ENCODE measurements at regions not wholly inside any gene's neighbourhood (a gene's known extent, or its start where the extent isn't known, plus 50 kb on each side); places are given as distances from the start of the nearest gene placed in this dataset.

DNA sequence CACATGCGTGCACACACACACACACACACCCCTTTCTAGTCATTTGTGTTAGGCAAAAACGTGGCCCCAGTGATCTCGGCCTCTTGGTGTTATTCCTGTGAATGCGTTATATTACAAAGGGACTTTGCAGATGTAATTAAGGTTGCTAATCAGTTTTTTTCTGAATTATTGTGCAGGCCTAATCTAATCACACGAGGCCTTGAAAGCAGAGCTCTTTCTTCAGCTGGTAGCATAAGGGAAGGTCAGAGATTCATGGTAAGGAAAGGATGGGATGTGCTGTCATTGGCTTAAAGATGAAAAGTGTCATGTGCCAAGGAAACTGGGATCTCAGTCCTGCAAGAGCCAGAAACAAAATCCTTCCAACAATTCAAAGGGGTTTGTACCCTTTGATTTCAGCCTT is 113.4 kb upstream of the ELAC2 start:
- no peak for DNase-seq
- TF ChIP-seq, protein P1, sequence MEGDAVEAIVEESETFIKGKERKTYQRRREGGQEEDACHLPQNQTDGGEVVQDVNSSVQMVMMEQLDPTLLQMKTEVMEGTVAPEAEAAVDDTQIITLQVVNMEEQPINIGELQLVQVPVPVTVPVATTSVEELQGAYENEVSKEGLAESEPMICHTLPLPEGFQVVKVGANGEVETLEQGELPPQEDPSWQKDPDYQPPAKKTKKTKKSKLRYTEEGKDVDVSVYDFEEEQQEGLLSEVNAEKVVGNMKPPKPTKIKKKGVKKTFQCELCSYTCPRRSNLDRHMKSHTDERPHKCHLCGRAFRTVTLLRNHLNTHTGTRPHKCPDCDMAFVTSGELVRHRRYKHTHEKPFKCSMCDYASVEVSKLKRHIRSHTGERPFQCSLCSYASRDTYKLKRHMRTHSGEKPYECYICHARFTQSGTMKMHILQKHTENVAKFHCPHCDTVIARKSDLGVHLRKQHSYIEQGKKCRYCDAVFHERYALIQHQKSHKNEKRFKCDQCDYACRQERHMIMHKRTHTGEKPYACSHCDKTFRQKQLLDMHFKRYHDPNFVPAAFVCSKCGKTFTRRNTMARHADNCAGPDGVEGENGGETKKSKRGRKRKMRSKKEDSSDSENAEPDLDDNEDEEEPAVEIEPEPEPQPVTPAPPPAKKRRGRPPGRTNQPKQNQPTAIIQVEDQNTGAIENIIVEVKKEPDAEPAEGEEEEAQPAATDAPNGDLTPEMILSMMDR (IDR thresholded peaks at IDR 0.05), result no peak
- H3K4me1 Mint-ChIP-seq (ENCODE audit: low read depth), result no peaks in the 10 kb centered on the region
- H3K9me3 Mint-ChIP-seq, result no peaks in the 10 kb centered on the region
- peaks cover 23% of the 10 kb centered on the region for H3K27me3 Mint-ChIP-seq (ENCODE audit: insufficient read depth)
- H3K36me3 Mint-ChIP-seq (ENCODE audit: low read depth), result no peaks in the 10 kb centered on the region
- H3K27ac Mint-ChIP-seq, result no peak overlapping the region
- no peak overlapping the region for H3K4me3 Mint-ChIP-seq

- H3K4me1 Mint-ChIP-seq (ENCODE audit: low read depth), result no peaks in the 10 kb centered on the region
- H3K27ac Mint-ChIP-seq, result no peak overlapping the region
- TF ChIP-seq, protein P1 (IDR thresholded peaks at IDR 0.05), result no peak
- no peak for DNase-seq
- peaks cover 19% of the 10 kb centered on the region for H3K27me3 Mint-ChIP-seq (ENCODE audit: insufficient read depth)
- H3K9me3 Mint-ChIP-seq, result no peaks in the 10 kb centered on the region
- H3K36me3 Mint-ChIP-seq (ENCODE audit: low read depth), result no peaks in the 10 kb centered on the region
- no peak overlapping the region for H3K4me3 Mint-ChIP-seq
These were observed 111.5 kb upstream of the ELAC2 start for GRCh38 chr17:13129356-13129755.

- TF ChIP-seq, protein P1 (IDR thresholded peaks at IDR 0.05), result no peak
- H3K27ac Mint-ChIP-seq, result no peak overlapping the region
- no peaks in the 10 kb centered on the region for H3K9me3 Mint-ChIP-seq
- H3K4me1 Mint-ChIP-seq (ENCODE audit: low read depth), result no peaks in the 10 kb centered on the region
- no peaks in the 10 kb centered on the region for H3K36me3 Mint-ChIP-seq (ENCODE audit: low read depth)
- no peak for DNase-seq
- no peak overlapping the region for H3K4me3 Mint-ChIP-seq
- H3K27me3 Mint-ChIP-seq (ENCODE audit: insufficient read depth), result peaks cover 19% of the 10 kb centered on the region
These were observed 110.8 kb upstream of the ELAC2 start for GRCh38 chr17:13128676-13129075.

DNA sequence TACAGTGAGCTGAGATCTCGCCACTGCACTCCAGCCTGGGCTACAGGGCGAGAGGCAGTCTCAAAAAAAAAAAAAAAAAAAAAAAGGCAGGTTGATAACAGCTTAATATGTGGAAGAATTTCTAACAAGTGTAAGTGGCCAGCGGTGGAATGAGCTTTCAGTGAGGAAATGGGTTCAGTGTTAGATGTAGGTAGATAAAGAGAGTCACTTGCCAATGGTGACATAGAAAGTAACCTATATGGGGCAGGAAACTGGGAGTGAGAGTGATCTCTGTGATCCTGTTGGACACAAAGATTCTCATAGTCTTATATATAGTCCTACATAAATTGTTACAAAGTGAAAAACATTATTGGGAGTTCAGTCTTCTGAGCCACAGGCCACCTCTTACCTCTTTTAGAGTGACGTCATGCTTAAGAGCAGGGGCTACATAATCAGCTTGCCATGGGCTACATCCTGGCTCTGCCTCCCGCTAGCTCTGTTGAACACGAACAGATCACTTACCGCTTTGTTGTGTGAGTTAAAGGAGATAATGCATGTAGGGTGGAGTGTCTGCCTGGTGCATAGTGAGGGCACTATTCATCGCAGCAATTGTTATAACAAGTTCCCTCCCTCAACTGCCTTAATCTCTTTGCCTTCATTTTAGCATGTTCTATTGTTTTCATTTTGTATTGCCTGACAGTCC is 110.2 kb upstream of the ELAC2 start:
- Mint-ChIP-seq H3K27ac (no peak overlapping the region), H3K4me3 (no peak overlapping the region), H3K36me3 (ENCODE audit: low read depth) (no peaks in the 10 kb centered on the region), H3K27me3 (ENCODE audit: insufficient read depth) (peaks cover 13% of the 10 kb centered on the region), H3K4me1 (ENCODE audit: low read depth) (no peaks in the 10 kb centered on the region), H3K9me3 (no peaks in the 10 kb centered on the region)
- DNase-seq, result no peak
- TF ChIP-seq, protein P1 (IDR thresholded peaks at IDR 0.05), result no peak

DNA sequence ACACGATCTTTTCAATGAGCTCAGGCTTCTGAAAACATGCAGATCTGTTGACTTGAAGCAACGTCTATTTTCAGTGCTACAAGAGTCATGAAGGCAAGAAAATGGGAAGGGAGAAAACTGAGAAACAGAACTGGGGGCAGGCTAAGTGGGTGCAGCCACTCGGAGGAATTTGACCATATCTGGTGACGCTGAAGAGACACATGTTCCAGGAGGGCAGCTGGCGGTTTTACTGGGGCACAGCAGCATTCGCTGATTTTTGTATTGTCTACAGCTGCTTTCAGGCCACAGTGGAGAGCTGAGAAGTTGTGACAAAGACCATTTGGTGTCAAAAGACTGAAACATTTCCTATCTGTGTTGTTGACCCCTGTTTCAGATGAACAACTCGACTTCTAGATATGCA is 103.0 kb upstream of the ELAC2 start:
- no peak for DNase-seq
- TF ChIP-seq, protein P1 (IDR thresholded peaks at IDR 0.05), result no peak
- H3K9me3 Mint-ChIP-seq, result no peaks in the 10 kb centered on the region
- no peaks in the 10 kb centered on the region for H3K36me3 Mint-ChIP-seq (ENCODE audit: low read depth)
- no peaks in the 10 kb centered on the region for H3K4me1 Mint-ChIP-seq (ENCODE audit: low read depth)
- H3K27me3 Mint-ChIP-seq (ENCODE audit: insufficient read depth), result peaks cover 15% of the 10 kb centered on the region
- H3K27ac Mint-ChIP-seq, result no peak overlapping the region
- H3K4me3 Mint-ChIP-seq, result no peak overlapping the region
